ENCODE measurements at regions not wholly inside any gene's neighbourhood (a gene's known extent, or its start where the extent isn't known, plus 50 kb on each side); places are given as distances from the start of the nearest gene placed in this dataset.

DNA sequence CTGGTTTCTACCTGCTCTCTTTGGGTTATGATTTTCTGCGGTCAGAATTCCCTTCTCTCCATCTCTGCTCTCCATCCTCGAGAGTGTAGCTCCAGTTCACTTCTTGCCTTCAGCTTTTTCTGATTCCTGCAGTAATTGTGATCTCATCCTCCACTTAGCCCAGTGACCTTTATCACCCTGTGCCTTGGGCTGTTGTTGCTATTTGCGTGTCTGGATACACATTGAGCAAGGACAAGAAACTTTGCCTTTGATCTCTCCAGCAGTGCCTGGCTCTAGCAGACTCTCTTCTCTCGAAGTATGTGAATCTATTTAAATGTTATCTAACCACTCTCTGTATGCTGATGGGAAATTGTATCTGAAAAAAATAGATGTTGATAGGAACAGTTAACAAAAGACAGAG lies 76.4 kb upstream of the MARK1 start:
- TF ChIP-seq ZNF70 (CRISPR knock-in tag; IDR thresholded peaks at IDR 0.05), result no peak
- no peak for TF ChIP-seq RARB (CRISPR knock-in tag; IDR thresholded peaks at IDR 0.05)
- no peak for TF ChIP-seq ISL1 (CRISPR knock-in tag; IDR thresholded peaks at IDR 0.05)
- TF ChIP-seq SNAI2 (CRISPR knock-in tag; IDR thresholded peaks at IDR 0.05), result no peak
- TF ChIP-seq ZFP30 (CRISPR knock-in tag; IDR thresholded peaks at IDR 0.05), result no peak
- TF ChIP-seq, protein P1, sequence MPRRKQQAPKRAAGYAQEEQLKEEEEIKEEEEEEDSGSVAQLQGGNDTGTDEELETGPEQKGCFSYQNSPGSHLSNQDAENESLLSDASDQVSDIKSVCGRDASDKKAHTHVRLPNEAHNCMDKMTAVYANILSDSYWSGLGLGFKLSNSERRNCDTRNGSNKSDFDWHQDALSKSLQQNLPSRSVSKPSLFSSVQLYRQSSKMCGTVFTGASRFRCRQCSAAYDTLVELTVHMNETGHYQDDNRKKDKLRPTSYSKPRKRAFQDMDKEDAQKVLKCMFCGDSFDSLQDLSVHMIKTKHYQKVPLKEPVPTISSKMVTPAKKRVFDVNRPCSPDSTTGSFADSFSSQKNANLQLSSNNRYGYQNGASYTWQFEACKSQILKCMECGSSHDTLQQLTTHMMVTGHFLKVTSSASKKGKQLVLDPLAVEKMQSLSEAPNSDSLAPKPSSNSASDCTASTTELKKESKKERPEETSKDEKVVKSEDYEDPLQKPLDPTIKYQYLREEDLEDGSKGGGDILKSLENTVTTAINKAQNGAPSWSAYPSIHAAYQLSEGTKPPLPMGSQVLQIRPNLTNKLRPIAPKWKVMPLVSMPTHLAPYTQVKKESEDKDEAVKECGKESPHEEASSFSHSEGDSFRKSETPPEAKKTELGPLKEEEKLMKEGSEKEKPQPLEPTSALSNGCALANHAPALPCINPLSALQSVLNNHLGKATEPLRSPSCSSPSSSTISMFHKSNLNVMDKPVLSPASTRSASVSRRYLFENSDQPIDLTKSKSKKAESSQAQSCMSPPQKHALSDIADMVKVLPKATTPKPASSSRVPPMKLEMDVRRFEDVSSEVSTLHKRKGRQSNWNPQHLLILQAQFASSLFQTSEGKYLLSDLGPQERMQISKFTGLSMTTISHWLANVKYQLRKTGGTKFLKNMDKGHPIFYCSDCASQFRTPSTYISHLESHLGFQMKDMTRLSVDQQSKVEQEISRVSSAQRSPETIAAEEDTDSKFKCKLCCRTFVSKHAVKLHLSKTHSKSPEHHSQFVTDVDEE (CRISPR knock-in tag; IDR thresholded peaks at IDR 0.05), result no peak
- no peak for TF ChIP-seq PPARA (CRISPR knock-in tag; IDR thresholded peaks at IDR 0.05; ENCODE audit: borderline replicate concordance)
- TF ChIP-seq BACH2 (CRISPR knock-in tag; IDR thresholded peaks at IDR 0.05; ENCODE audit: borderline replicate concordance), result no peak
- TF ChIP-seq, protein P2, sequence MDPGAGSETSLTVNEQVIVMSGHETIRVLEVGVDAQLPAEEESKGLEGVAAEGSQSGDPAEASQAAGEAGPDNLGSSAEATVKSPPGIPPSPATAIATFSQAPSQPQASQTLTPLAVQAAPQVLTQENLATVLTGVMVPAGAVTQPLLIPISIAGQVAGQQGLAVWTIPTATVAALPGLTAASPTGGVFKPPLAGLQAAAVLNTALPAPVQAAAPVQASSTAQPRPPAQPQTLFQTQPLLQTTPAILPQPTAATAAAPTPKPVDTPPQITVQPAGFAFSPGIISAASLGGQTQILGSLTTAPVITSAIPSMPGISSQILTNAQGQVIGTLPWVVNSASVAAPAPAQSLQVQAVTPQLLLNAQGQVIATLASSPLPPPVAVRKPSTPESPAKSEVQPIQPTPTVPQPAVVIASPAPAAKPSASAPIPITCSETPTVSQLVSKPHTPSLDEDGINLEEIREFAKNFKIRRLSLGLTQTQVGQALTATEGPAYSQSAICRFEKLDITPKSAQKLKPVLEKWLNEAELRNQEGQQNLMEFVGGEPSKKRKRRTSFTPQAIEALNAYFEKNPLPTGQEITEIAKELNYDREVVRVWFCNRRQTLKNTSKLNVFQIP (CRISPR knock-in tag; IDR thresholded peaks at IDR 0.05; ENCODE audit: borderline replicate concordance, low read depth), result no peak
- no peak for TF ChIP-seq ZC3H10 (CRISPR knock-in tag; IDR thresholded peaks at IDR 0.05)
- no peak for TF ChIP-seq ESRRG (CRISPR knock-in tag; IDR thresholded peaks at IDR 0.05)
- TF ChIP-seq, protein P3, sequence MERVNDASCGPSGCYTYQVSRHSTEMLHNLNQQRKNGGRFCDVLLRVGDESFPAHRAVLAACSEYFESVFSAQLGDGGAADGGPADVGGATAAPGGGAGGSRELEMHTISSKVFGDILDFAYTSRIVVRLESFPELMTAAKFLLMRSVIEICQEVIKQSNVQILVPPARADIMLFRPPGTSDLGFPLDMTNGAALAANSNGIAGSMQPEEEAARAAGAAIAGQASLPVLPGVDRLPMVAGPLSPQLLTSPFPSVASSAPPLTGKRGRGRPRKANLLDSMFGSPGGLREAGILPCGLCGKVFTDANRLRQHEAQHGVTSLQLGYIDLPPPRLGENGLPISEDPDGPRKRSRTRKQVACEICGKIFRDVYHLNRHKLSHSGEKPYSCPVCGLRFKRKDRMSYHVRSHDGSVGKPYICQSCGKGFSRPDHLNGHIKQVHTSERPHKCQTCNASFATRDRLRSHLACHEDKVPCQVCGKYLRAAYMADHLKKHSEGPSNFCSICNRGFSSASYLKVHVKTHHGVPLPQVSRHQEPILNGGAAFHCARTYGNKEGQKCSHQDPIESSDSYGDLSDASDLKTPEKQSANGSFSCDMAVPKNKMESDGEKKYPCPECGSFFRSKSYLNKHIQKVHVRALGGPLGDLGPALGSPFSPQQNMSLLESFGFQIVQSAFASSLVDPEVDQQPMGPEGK (CRISPR knock-in tag; IDR thresholded peaks at IDR 0.05; ENCODE audit: borderline replicate concordance), result no peak
- TF ChIP-seq CSDC2 (CRISPR knock-in tag; IDR thresholded peaks at IDR 0.05), result no peak
- no peak for TF ChIP-seq ZFP3 (CRISPR knock-in tag; IDR thresholded peaks at IDR 0.05)
- TF ChIP-seq ZNF565 (CRISPR knock-in tag; conservative IDR thresholded peaks at IDR 0.05; ENCODE audit: low read depth), result no peak
- no peak for TF ChIP-seq TCF4 (CRISPR knock-in tag; IDR thresholded peaks at IDR 0.05; ENCODE audit: borderline replicate concordance)
- TF ChIP-seq OSR1 (CRISPR knock-in tag; IDR thresholded peaks at IDR 0.05), result no peak
- no peak for TF ChIP-seq ARNTL (CRISPR knock-in tag; IDR thresholded peaks at IDR 0.05; ENCODE audit: borderline replicate concordance, low read depth)
- TF ChIP-seq TOX (CRISPR knock-in tag; IDR thresholded peaks at IDR 0.05; ENCODE audit: borderline replicate concordance), result no peak
- TF ChIP-seq, protein P4, sequence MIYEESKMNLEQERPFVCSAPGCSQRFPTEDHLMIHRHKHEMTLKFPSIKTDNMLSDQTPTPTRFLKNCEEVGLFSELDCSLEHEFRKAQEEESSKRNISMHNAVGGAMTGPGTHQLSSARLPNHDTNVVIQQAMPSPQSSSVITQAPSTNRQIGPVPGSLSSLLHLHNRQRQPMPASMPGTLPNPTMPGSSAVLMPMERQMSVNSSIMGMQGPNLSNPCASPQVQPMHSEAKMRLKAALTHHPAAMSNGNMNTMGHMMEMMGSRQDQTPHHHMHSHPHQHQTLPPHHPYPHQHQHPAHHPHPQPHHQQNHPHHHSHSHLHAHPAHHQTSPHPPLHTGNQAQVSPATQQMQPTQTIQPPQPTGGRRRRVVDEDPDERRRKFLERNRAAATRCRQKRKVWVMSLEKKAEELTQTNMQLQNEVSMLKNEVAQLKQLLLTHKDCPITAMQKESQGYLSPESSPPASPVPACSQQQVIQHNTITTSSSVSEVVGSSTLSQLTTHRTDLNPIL (CRISPR knock-in tag; IDR thresholded peaks at IDR 0.05; ENCODE audit: low read depth), result no peak
- ATAC-seq, result no peak

DNA sequence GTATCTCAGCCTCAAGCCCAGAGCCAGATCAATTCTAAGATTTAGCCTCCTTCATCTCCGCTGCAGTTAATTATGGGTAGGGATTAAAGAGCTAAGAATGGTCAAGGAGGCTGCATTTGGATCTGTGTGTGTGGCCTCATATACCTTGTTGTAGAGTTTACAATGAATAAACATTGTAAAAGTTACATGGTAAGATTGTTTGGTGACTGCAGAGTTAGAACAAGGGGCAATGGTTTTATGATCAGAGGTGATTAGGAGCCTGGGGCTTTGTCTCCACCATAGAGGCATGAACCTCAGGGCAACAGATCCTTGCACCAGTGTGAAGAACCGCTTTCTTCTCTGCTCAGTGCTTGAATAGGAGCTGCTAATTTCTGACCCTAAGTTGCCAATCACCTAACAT lies 77.0 kb upstream of the MARK1 start:
- no peak for ATAC-seq
- TF ChIP-seq ZFP30 (CRISPR knock-in tag; IDR thresholded peaks at IDR 0.05) (no peak), ZNF8 (CRISPR knock-in tag; IDR thresholded peaks at IDR 0.05) (no peak), ZNF565 (CRISPR knock-in tag; conservative IDR thresholded peaks at IDR 0.05; ENCODE audit: low read depth) (no peak), ZNF70 (CRISPR knock-in tag; IDR thresholded peaks at IDR 0.05) (no peak), ESRRG (CRISPR knock-in tag; IDR thresholded peaks at IDR 0.05) (no peak), PPARA (CRISPR knock-in tag; IDR thresholded peaks at IDR 0.05; ENCODE audit: borderline replicate concordance) (no peak), ZFP3 (CRISPR knock-in tag; IDR thresholded peaks at IDR 0.05) (no peak), TOX (CRISPR knock-in tag; IDR thresholded peaks at IDR 0.05; ENCODE audit: borderline replicate concordance) (no peak), ARNTL (CRISPR knock-in tag; IDR thresholded peaks at IDR 0.05; ENCODE audit: borderline replicate concordance, low read depth) (no peak), BACH2 (CRISPR knock-in tag; IDR thresholded peaks at IDR 0.05; ENCODE audit: borderline replicate concordance) (no peak), TCF4 (CRISPR knock-in tag; IDR thresholded peaks at IDR 0.05; ENCODE audit: borderline replicate concordance) (no peak), ISL1 (CRISPR knock-in tag; IDR thresholded peaks at IDR 0.05) (no peak), CSDC2 (CRISPR knock-in tag; IDR thresholded peaks at IDR 0.05) (no peak), SNAI2 (CRISPR knock-in tag; IDR thresholded peaks at IDR 0.05) (no peak), GLIS3 (CRISPR knock-in tag; IDR thresholded peaks at IDR 0.05) (no peak), OSR1 (CRISPR knock-in tag; IDR thresholded peaks at IDR 0.05) (no peak)
- TF ChIP-seq, protein P2 (CRISPR knock-in tag; IDR thresholded peaks at IDR 0.05; ENCODE audit: borderline replicate concordance, low read depth), result no peak
- TF ChIP-seq, protein P4 (CRISPR knock-in tag; IDR thresholded peaks at IDR 0.05; ENCODE audit: low read depth), result no peak
- TF ChIP-seq, protein P3 (CRISPR knock-in tag; IDR thresholded peaks at IDR 0.05; ENCODE audit: borderline replicate concordance), result no peak
- TF ChIP-seq, protein P5, sequence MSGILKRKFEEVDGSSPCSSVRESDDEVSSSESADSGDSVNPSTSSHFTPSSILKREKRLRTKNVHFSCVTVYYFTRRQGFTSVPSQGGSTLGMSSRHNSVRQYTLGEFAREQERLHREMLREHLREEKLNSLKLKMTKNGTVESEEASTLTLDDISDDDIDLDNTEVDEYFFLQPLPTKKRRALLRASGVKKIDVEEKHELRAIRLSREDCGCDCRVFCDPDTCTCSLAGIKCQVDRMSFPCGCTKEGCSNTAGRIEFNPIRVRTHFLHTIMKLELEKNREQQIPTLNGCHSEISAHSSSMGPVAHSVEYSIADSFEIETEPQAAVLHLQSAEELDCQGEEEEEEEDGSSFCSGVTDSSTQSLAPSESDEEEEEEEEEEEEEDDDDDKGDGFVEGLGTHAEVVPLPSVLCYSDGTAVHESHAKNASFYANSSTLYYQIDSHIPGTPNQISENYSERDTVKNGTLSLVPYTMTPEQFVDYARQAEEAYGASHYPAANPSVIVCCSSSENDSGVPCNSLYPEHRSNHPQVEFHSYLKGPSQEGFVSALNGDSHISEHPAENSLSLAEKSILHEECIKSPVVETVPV (CRISPR knock-in tag; IDR thresholded peaks at IDR 0.05), result no peak
